HT1080 (cell line): ENCODE measurements at regions not wholly inside any gene's neighbourhood (a gene's known extent, or its start where the extent isn't known, plus 50 kb on each side); places are given as distances from the start of the nearest gene placed in this dataset.
A peak's percentile ranks its signal among the peaks of the same experiment; 100 is the strongest.
"Not testable (repeated sequence)": the region's sequence is repeated elsewhere in the genome, so short reads cannot be mapped to it uniquely, and the experiment has no call there.

ENCODE experiments used
- DNase-seq: peaks from one replicate; pipeline ENCODE4 v3.0.0-alpha.2; 2015; ENCODE audit warnings: low read depth

DNA sequence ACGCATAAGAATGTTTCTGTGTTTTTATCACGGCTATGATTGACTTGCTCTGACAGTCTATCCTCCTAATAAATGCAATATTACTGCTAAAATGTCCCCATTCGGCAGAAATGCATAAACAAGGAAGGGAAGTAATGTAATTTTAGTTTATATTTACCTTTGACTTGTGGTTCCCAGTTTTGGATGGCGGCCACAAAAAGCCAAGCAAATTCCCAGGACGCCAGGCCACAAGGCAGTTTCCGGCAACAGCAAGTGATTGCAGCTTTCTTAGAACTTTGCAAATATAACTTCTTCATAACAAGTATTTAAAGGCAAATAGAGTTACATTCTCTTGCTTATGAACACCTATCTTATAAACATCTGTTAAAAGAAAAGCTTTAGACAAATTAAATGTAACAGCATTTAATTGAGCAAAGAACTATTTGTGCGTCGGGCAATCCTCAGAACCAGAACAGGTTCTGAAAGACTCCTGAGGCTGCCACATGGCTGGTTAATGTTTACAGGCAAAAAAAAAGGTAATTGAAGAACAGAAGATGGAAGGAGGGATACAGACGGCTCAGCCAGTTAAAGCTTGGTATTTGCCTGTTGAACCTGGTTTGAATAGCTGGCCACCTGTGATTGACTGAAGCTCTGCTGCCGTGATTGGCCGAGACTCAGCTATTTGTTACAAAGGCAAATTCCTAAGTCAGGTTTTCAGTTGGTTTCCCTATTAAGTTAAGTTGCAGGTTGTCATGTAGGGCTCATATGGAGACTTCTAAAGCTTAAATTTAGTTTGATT, 80.8 kb downstream of the C21orf91 start:
- no peak for DNase-seq

GRCh38 chr21:17736072-17736471, 83.1 kb downstream of the C21orf91 start:
- no peak for DNase-seq

GRCh38 chr21:17733209-17733608, 85.9 kb downstream of the C21orf91 start:
- DNase-seq: no peak

DNA sequence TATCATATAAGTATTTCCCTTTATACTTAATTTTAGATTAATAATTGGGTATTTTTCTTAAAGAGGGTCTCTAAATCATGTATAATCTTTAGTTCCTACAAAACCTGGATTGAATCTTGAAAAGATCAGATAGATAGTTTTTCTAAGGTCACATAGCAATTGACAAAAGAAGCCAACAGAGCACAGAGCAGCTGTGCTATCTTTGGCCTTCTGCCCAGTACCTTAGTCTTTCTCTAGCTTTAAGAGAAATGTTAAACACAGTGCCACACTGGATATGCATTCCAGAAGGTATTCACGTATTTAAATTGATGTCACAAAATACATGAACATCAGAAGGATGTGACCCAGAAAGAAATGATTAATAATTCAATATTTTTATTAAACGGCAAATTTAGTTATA, 86.8 kb downstream of the C21orf91 start:
- no peak for DNase-seq

- no peak for DNase-seq
Measured at GRCh38 chr21:17731554-17731953, 87.6 kb downstream of the C21orf91 start.

GRCh38 chr21:17730782-17731181, 88.4 kb downstream of the C21orf91 start:
- DNase-seq: no peak

DNA sequence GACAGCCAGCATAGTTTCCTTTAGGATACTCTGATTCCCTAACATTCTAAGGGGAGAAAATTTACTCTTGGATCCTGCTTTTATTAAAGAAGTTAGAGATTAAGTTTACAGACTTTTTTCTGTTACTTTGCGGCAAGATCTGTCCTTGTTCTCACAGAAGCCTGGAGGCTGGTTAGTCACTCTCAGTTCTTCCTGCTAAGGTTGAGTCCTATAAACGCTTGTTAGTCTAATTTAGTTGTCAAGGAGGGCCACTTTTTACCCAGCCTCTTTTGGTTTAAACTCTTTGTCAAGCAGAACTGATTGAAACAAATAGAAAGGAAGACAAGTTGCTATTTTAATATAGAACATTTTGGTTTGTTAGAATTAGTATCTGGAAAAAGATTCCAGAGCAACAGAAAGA, 89.7 kb downstream of the C21orf91 start:
- DNase-seq: no peak

DNA sequence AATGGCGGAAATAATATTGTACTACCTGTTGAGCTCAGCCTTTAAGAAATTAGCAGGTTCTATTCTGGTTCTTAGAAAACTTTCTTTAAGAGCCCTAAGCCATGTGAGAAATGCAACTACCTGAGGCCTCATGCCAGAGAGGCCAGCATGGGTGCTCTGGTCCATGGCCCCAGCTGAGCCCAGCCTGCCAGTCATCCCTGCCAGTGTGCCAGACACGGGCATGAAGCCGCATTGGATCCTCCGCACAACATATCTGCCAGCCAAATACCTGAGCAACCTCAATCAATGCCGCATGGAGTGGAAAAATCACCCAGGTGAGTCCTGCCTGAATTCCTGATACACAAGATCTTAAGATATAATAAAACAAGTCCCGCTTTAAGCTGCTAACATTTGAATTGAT, 91.8 kb downstream of the C21orf91 start:
- DNase-seq: no peak

DNA sequence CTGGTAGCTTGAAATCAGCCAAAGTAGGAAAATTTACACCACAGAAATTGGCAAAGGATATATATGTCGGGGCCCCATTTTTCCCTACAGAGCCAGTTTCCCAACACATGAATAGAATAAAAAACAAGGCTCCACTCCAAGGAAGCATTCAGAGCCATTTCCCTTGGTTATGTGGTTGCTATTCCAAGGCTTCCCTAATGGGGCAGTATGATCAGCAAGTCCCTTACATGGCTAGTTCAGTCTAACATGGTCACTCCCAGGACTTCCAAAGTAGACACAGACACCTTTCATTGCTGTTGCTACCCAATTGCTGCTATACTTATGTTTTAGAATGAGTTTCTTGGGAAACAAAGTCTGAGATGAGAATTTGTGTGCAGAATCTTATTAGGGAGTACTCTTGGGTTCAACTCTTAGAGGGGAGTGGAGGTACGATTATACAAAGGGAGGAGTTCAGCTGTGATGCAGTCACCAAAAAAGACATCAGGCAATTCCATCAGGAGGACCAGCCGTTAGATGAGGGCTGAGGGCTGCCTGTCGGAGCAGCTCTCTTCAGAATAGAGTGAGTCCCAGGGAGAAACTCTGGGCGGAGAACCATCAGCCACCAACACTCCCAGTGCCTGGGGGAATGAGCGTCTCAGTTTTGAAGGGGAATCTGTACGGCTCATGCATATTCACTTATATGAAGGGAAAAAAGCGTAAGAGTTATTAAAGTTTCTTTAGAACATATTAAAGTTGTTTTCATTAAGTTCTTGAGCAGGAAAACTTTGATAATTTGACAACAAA, 92.9 kb downstream of the C21orf91 start:
- no peak for DNase-seq

GRCh38 chr21:17725339-17725738, 93.8 kb downstream of the C21orf91 start:
- DNase-seq: no peak

GRCh38 chr21:17712887-17713286, 100.2 kb upstream of the BTG3 start:
- no peak for DNase-seq

DNA sequence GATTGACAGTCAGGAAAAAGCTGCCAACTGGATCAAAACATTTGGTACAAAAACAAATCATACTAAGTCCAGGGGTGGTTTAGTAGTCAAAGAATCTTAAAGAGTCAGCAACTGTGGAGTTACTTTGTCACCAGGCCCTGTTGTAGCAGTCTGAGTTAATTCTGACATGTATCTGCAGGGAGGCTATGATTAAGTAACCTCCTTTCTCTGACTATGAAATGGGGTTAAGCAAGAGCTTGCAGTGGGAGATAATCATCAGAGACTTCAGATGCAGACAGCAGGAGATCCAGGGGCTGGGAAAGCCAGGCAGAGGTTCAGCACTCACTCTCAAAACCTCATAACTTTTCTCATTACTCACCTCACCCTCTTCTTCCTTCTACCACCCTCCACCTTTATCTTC, 99.2 kb upstream of the BTG3 start:
- no peak for DNase-seq

GRCh38 chr21:17709266-17709611, 96.5 kb upstream of the BTG3 start:
- no peak for DNase-seq

DNA sequence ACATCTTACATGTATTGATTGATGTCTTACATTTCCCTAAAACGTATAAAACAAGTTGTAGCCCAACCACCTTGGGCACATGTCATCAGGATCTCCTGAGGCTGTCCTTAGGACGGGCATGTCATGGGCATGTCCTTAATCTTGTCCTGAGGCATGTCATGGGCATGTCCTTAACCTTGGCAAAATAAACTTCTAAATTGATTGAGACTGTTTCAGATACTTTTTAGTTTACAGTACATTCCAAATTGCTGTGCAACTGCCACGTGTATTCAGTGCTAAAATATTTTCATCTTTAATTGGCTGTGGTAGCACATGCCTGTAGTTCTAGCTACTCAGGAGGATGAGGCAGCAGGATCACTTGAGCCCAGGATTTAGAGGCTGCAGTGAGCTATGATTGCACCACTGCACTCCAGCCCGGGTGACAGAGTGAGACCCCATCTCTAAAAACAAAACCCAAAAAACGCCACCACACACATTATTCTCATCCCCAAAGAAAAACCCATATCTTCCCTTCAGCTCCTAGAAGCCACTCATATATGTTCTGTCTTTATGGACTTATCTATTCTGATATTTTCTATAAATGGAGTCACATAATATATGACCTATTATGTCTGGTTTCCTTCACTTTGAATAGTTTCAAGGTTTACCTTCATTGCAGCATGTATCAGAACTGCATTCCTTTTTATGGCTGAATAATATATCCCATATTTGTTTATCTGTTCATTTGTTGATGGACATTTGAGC, 96.0 kb upstream of the BTG3 start:
- DNase-seq: no peak

DNA sequence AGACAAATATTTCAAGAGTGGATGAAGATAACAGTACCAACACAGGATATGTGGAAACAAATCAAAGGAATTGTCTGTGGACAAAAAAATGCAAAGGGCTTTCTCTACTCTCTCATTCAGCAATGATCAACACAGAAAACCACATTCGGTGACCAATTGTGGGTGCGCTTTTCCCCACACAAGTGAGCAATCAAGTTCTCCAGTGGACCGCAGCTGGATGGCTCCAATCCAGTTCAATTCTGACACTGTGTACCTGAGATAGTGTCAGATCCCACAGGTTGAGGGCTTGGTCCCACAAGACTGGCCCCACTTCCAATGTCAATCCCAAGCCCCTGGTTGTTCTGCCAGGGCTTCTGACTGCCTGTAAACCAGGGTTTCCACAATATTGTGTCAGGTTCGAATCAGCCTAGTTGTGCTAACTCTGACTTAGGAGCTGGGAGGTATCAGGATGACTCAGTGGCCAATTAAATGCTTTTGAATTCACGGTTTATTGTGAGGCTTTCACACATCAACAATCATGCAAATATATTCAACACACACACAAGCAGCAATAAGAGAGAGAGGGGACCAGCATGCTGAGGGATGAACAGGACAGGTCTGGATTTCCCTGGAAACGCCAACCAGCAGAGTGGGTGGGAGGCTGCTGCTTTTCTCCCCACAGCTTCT, 87.0 kb upstream of the BTG3 start:
- no peak for DNase-seq

DNA sequence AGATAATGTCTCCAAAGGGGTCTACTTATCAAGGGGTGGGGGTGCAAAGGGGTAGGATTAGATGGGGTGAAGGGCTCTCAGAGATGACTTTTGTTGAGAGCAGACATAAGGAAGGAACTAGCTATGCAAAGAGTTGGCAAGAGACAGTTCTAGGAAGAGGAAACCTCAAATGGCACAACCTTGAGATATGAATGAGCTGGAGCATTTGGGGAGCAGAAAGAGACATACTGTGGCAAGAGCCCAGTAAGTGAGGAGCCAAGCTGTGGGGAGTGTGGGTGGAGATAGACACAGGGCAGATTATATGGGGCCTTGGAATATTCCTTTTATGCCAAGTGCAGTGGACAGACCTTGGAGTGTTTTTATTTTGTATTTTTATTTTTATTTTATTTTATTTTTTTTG, 84.8 kb upstream of the BTG3 start:
- no peak for DNase-seq

GRCh38 chr21:17694416-17694815, 81.7 kb upstream of the BTG3 start:
- DNase-seq: not testable (repeated sequence)

GRCh38 chr21:17693801-17694200, 81.1 kb upstream of the BTG3 start:
- DNase-seq: peak; percentile 9

GRCh38 chr21:17690078-17690494, 77.4 kb upstream of the BTG3 start:
- DNase-seq: no peak

DNA sequence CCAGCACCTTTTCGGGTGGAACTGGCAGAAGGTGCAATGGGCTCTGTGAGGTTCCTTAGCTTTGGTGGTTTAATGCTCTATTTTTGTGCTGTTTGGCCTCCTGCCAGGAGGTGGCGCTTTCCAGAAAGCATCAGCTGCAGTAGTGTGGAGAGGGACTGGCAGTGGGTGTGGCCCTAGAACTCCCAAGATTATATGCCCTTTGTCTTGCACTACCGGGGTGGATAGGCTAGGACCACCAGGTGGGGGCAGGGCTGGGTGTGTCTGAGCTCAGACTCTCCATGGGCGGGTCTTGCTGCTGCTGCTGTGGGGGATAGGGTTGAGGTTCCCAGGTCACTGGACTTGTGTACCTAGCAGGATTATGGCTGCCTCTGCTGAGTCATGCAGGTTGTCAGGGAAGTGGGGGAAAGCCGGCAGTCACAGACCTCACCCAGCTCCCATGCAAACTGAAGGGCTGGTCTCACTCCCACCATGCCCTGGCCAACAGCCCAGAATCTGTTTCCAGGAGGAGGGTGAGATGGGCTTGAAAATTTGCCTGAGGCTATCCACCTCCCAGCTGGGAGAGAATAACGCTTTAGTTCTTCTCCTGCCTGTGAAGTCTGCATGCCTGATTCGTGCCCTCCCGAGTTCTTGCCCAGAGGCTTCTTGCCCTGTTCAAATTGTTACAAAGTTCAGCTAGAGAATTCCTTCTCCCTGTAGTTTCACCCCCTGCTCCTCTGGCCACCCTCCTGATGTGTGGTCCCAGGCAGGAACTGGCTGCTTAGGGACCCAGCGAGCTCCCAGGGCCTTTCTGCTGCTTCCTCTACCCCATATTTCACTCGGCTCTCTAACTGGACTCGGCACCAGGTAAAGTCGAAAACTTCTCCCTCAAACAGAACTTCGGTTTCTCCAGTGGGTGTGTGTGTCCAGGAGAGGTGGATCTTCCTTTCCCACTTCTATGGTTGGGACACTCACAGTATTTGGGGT, 76.5 kb upstream of the BTG3 start:
- DNase-seq: peak; percentile 72

- no peak for DNase-seq
Measured at GRCh38 chr21:17682924-17683323, 70.2 kb upstream of the BTG3 start.
